ENCODE measurements at regions not wholly inside any gene's neighbourhood (a gene's known extent, or its start where the extent isn't known, plus 50 kb on each side); places are given as distances from the start of the nearest gene placed in this dataset.

DNA sequence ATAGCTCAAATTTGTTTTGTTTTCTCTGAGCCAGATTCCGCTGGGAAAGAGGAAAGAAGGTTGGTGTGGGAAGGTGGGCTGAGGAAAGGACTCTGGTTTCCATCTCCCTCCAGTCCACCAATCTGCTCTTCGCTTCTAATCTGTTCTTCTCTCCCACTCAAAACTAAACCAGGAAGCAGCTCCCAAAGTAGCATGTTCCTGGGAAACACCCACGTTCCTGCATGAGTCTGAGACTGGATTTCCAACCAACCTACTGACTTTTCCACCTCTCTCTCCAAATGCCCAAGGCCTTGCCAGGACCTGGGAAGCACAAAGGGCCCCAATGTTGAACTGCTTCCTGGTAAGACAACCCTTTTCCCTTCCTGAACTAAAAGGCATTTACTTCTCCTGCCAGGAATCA is 110.2 kb downstream of the WT1 start:
- ChIA-PET CTCF (interaction anchor here (1.0 to 6.0 kb wide), 5 partner anchors 9 to 469 kb away, joined by 3 to 57 read pairs (median 12); partner anchors contain the start of gene CCDC73), POLR2A (no interaction called here)
- no peaks in the 10 kb centered on the region for H3K27me3 ChIP-seq (ENCODE audit: control insufficient read depth, insufficient read depth, low read length)
- no peak for DNase-seq (ENCODE audit: low read depth)
- H3K4me3 ChIP-seq (ENCODE audit: low read depth, low read length), result no peak overlapping the region
- H3K36me3 ChIP-seq (ENCODE audit: control insufficient read depth, insufficient read depth, low read length), result no peaks in the 10 kb centered on the region
- TF ChIP-seq, protein P1, sequence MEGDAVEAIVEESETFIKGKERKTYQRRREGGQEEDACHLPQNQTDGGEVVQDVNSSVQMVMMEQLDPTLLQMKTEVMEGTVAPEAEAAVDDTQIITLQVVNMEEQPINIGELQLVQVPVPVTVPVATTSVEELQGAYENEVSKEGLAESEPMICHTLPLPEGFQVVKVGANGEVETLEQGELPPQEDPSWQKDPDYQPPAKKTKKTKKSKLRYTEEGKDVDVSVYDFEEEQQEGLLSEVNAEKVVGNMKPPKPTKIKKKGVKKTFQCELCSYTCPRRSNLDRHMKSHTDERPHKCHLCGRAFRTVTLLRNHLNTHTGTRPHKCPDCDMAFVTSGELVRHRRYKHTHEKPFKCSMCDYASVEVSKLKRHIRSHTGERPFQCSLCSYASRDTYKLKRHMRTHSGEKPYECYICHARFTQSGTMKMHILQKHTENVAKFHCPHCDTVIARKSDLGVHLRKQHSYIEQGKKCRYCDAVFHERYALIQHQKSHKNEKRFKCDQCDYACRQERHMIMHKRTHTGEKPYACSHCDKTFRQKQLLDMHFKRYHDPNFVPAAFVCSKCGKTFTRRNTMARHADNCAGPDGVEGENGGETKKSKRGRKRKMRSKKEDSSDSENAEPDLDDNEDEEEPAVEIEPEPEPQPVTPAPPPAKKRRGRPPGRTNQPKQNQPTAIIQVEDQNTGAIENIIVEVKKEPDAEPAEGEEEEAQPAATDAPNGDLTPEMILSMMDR (IDR thresholded peaks at IDR 0.05; ENCODE audit: insufficient read depth, low read depth, low read length), result no peak

DNA sequence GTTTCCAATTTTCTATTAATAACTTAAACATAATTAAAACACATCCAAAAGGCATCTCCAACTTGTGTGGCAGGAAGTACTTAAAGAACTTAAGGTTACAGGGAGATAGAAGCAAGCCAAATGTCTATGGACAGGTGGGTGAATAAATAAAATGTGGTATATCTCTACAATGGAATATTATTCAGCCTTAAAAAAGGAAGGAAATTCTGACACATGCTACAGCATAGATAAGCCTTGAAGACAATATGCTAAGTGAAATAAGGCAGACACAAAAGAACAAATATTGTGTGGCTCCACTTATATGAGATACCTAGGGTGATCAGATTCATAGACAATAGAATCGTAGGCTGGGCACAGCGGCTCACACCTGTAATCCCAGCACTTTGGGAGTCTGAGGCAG is 109.6 kb downstream of the WT1 start:
- Histone ChIP-seq H3K27me3 (ENCODE audit: control insufficient read depth, insufficient read depth, low read length) (no peaks in the 10 kb centered on the region), H3K36me3 (ENCODE audit: control insufficient read depth, insufficient read depth, low read length) (no peaks in the 10 kb centered on the region), H3K4me3 (ENCODE audit: low read depth, low read length) (no peak overlapping the region)
- DNase-seq (ENCODE audit: low read depth), result no peak
- POLR2A ChIA-PET, result no interaction called here
- TF ChIP-seq, protein P1 (IDR thresholded peaks at IDR 0.05; ENCODE audit: insufficient read depth, low read depth, low read length), result no peak
- CTCF ChIA-PET, result interaction anchor here (0.6 to 4.3 kb wide), 4 partner anchors 9 to 30 kb away, joined by 3 to 30 read pairs (median 8); no protein-coding TSS in a partner anchor

DNA sequence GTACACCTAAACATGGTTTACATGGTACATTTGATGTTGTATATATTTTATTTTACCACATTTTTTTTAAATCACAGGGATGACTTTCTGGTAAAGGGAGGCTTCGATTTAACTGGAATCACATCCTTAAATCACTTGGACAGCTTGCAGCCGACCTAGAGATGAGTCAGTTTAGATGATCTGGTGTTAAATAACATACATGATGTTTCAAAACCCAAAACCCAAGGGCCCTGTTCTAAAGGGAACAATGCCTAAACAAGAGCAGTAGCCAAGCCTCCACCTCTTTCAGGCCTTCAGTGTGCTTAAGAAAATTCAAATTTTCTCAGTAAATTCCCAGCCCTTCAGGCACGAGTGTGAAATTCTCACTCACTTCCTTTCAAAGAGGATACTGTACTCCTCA is 108.8 kb downstream of the WT1 start:
- Histone ChIP-seq H3K4me3 (ENCODE audit: low read depth, low read length) (no peak overlapping the region), H3K27me3 (ENCODE audit: control insufficient read depth, insufficient read depth, low read length) (no peaks in the 10 kb centered on the region), H3K36me3 (ENCODE audit: control insufficient read depth, insufficient read depth, low read length) (no peaks in the 10 kb centered on the region)
- TF ChIP-seq, protein P1 (IDR thresholded peaks at IDR 0.05; ENCODE audit: insufficient read depth, low read depth, low read length), result no peak
- POLR2A ChIA-PET, result no interaction called here
- DNase-seq (ENCODE audit: low read depth), result no peak
- CTCF ChIA-PET, result interaction anchor here (0.6 to 1.6 kb wide), 3 partner anchors 9 to 31 kb away, joined by 3 to 4 read pairs (median 3); no protein-coding TSS in a partner anchor

DNA sequence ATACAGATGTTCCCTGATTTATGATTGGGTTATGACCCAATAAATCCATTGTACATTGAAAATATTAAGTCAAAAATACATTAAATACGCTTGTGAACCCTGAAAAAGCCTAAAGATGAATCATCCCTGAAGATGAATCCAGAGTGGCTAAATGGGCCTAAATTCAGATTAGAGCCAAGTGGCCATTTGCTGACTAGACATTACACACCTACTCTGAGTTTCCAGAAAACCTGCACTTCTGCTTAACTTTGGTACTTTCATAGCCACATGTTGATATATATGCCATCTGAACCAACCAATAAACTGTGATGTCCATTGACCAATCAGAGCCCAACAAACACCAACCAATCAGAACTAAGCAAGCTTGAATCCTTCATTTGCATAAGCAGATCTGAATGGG is 106.9 kb downstream of the WT1 start:
- ChIA-PET POLR2A (no interaction called here), CTCF (interaction anchor here (1.2 kb wide), 1 partner anchor 17 kb away, joined by 3 read pairs; no protein-coding TSS in a partner anchor)
- DNase-seq (ENCODE audit: low read depth), result no peak
- H3K36me3 ChIP-seq (ENCODE audit: control insufficient read depth, insufficient read depth, low read length), result no peaks in the 10 kb centered on the region
- no peak overlapping the region for H3K4me3 ChIP-seq (ENCODE audit: low read depth, low read length)
- H3K27me3 ChIP-seq (ENCODE audit: control insufficient read depth, insufficient read depth, low read length), result no peaks in the 10 kb centered on the region
- TF ChIP-seq, protein P1 (IDR thresholded peaks at IDR 0.05; ENCODE audit: insufficient read depth, low read depth, low read length), result no peak

DNA sequence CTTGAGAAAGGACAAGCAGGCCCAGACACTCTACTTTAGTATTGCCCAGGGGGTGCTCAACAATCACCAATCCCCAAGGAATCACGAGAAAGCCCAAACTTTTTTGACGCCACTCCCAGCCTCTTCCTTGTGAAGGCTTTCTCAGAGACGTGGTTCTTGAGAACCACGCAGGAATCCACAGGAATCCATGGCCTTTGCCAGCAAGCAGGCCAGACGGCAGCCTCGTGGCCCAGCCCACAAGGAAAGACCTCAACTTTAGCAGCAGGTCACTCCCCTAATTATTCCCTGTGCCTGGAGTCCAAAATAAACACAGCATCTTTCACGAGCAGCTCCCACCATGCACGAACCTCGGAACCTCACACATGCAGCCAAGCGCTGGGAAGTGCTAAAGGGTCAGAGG is 104.2 kb downstream of the WT1 start:
- ChIA-PET CTCF (no interaction called here), POLR2A (no interaction called here)
- TF ChIP-seq, protein P1 (IDR thresholded peaks at IDR 0.05; ENCODE audit: insufficient read depth, low read depth, low read length), result no peak
- Histone ChIP-seq H3K27me3 (ENCODE audit: control insufficient read depth, insufficient read depth, low read length) (peaks cover 2% of the 10 kb centered on the region), H3K4me3 (ENCODE audit: low read depth, low read length) (no peak overlapping the region), H3K36me3 (ENCODE audit: control insufficient read depth, insufficient read depth, low read length) (no peaks in the 10 kb centered on the region)
- no peak for DNase-seq (ENCODE audit: low read depth)

Measured in BJ (cell line).